ENCODE measurements at regions not wholly inside any gene's neighbourhood (a gene's known extent, or its start where the extent isn't known, plus 50 kb on each side); places are given as distances from the start of the nearest gene placed in this dataset.
"Not testable (repeated sequence)": the region's sequence is repeated elsewhere in the genome, so short reads cannot be mapped to it uniquely, and the experiment has no call there.

DNA sequence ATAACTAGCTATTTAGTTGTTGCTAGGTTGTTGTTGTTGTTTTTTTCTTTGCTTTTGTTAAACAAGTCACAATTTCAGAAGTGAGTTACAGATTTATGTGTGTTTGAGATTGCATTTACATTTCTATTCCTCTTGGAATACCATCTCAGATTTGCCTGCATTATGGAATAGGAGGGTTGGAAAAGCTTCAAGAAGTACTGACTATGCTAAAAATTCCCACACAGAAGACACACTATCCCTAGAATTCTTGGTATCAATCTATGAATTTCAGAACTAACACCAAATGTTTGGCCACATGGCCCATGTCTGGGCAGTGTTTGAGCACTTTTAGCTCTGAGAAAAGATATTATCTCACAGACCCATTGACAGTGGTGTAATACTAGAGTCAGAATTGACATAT, 249.9 kb upstream of the NPVF start:
- TF ChIP-seq, protein P1, sequence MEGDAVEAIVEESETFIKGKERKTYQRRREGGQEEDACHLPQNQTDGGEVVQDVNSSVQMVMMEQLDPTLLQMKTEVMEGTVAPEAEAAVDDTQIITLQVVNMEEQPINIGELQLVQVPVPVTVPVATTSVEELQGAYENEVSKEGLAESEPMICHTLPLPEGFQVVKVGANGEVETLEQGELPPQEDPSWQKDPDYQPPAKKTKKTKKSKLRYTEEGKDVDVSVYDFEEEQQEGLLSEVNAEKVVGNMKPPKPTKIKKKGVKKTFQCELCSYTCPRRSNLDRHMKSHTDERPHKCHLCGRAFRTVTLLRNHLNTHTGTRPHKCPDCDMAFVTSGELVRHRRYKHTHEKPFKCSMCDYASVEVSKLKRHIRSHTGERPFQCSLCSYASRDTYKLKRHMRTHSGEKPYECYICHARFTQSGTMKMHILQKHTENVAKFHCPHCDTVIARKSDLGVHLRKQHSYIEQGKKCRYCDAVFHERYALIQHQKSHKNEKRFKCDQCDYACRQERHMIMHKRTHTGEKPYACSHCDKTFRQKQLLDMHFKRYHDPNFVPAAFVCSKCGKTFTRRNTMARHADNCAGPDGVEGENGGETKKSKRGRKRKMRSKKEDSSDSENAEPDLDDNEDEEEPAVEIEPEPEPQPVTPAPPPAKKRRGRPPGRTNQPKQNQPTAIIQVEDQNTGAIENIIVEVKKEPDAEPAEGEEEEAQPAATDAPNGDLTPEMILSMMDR (IDR thresholded peaks at IDR 0.05): not testable (repeated sequence)
- TF ChIP-seq POLR2A (IDR thresholded peaks at IDR 0.05): not testable (repeated sequence)

All from breast epithelium (tissue), 3 donors.